CD8-positive, alpha-beta memory T cell (primary cell): ENCODE measurements at regions not wholly inside any gene's neighbourhood (a gene's known extent, or its start where the extent isn't known, plus 50 kb on each side); places are given as distances from the start of the nearest gene placed in this dataset.

Experiments used
- CTCF ChIA-PET: fragments of 350-600 bp; sonication (Branson Sonifier 250); formaldehyde crosslinking; loops from one replicate; lab custom pipeline; 2021; ENCODE audit warnings: antibody characterized with exemption; lab: Charles Lee
- POLR2A ChIA-PET: fragments of 350-600 bp; sonication (Branson Sonifier 250); formaldehyde crosslinking; loops from one replicate; lab custom pipeline; 2021; ENCODE audit warnings: antibody characterized with exemption; lab: Charles Lee
- DNase-seq, 5 donors: peaks; one replicate each; pipeline versions ENCODE4 v3.0.0 to v3.0.0-alpha.2; 2020 to 2022; ENCODE audit warnings: mixed read lengths in 1 of 5
- H3K27ac ChIP-seq: one replicate; pipeline ENCODE4 v1.7.0; 2013; ENCODE audit warnings: low read depth, mild to moderate bottlenecking, low read length, moderate library complexity
- H3K27me3 ChIP-seq: 2 replicates; pipeline ENCODE4 v1.7.0; 2013; ENCODE audit warnings: low read length, mild to moderate bottlenecking; ENCODE audit not compliant: insufficient read depth, poor library complexity, severe bottlenecking
- H3K36me3 ChIP-seq: 2 replicates; pipeline ENCODE4 v1.7.0; 2013; ENCODE audit warnings: mild to moderate bottlenecking, low read length, moderate library complexity; ENCODE audit not compliant: insufficient read depth
- H3K4me1 ChIP-seq: 2 replicates; pipeline ENCODE4 v1.7.0; 2013; ENCODE audit warnings: mild to moderate bottlenecking, low read length, moderate library complexity; ENCODE audit not compliant: insufficient read depth
- H3K4me3 ChIP-seq: 2 replicates; pipeline ENCODE4 v1.7.0; 2013; ENCODE audit warnings: mild to moderate bottlenecking, low read length
- H3K9me3 ChIP-seq: 2 replicates; pipeline ENCODE4 v1.7.0; 2013; ENCODE audit warnings: mild to moderate bottlenecking, low read length
- H3K27ac Mint-ChIP-seq, 8 donors: one replicate each; pipeline ENCODE4 v1.8.0; 2020 to 2021; ENCODE audit warnings: mixed read lengths in 8 of 8, mild to moderate bottlenecking in 6 of 8, inconsistent platforms in 3 of 8, moderate library complexity in 3 of 8
- H3K27me3 Mint-ChIP-seq, 2 donors: one replicate each; pipeline ENCODE4 v1.8.0; 2020 to 2021; ENCODE audit warnings: mixed read lengths in 2 of 2, mild to moderate bottlenecking in 1 of 2, moderate library complexity in 1 of 2
- H3K36me3 Mint-ChIP-seq, 3 donors: one replicate each; pipeline ENCODE4 v1.8.0; 2020 to 2021; ENCODE audit warnings: mixed read lengths in 3 of 3, inconsistent platforms in 1 of 3, mild to moderate bottlenecking in 1 of 3
- H3K4me1 Mint-ChIP-seq, 3 donors: one replicate each; pipeline ENCODE4 v1.8.0; 2020 to 2021; ENCODE audit warnings: mixed read lengths in 3 of 3, inconsistent platforms in 1 of 3, mild to moderate bottlenecking in 1 of 3
- H3K4me3 Mint-ChIP-seq, 7 donors: one replicate each; pipeline ENCODE4 v1.8.0; 2020 to 2021; ENCODE audit warnings: mixed read lengths in 7 of 7, mild to moderate bottlenecking in 6 of 7, moderate library complexity in 4 of 7, inconsistent platforms in 2 of 7
- H3K9me3 Mint-ChIP-seq, 5 donors: one replicate each; pipeline ENCODE4 v1.8.0; 2020 to 2022; ENCODE audit warnings: mixed read lengths in 5 of 5, mild to moderate bottlenecking in 3 of 5, moderate library complexity in 2 of 5, inconsistent platforms in 1 of 5

DNA sequence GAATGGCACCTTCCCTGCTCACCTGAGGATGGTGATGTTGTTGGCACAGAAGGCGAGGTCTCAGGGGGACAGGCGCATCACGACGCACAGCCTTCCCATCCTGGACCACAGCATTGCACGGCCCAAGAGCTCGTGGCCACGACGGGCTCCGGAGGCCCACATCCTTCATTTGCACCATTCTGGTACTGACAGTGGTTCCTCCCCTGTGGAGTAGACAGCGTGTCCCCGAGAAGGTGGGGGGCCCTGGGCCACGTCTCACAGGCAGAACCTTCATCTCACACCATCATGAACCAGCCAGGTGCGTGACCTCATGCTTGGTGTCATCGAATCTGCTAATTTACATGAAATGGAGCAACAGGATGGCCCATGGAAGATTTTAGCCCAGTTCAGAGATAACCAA lies 180.0 kb downstream of the CTTN start:
- Mint-ChIP-seq H3K27ac (peak overlapping the region in 1 of 8 donors; percentile 85), H3K36me3 (no peaks in the 10 kb centered on the region), H3K4me1 (no peaks in the 10 kb centered on the region), H3K9me3 (no peaks in the 10 kb centered on the region), H3K27me3 (peaks cover 8 to 12% of the 10 kb centered on the region in 2 donors), H3K4me3 (no peak overlapping the region)
- DNase-seq: peak in 1 of 5 donors; percentile 20
- CTCF ChIA-PET: no interaction called here
- Histone ChIP-seq H3K36me3 (no peaks in the 10 kb centered on the region), H3K9me3 (no peaks in the 10 kb centered on the region), H3K27me3 (no peaks in the 10 kb centered on the region), H3K27ac (no peak overlapping the region), H3K4me3 (no peak overlapping the region), H3K4me1 (no peaks in the 10 kb centered on the region)
- POLR2A ChIA-PET: no interaction called here

DNA sequence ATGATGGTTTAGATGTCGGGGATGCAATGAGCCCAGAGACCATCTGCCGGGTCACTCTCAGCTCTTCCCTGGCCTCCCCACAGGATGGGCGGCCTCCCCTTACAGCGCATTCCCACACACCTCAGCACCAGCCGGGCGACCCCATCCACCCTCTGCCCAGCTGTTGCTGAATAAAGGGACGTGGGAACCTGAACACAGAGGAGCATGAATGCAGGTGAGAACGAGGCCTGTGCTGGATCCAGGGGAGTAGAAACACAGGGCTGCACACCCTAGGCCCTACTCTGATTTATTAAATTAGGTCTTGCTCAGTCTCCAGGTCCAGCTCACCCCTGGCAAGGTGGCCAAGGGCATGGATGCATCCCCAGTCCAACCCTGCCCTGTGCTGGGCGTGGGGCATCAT lies 180.5 kb downstream of the CTTN start:
- H3K27me3 Mint-ChIP-seq: peaks cover 8 to 12% of the 10 kb centered on the region in 2 donors
- no peaks in the 10 kb centered on the region for H3K36me3 Mint-ChIP-seq
- H3K27ac Mint-ChIP-seq: no peak overlapping the region
- no peaks in the 10 kb centered on the region for H3K27me3 ChIP-seq
- no peak overlapping the region for H3K27ac ChIP-seq
- CTCF ChIA-PET: no interaction called here
- H3K9me3 ChIP-seq: no peaks in the 10 kb centered on the region
- peak in 1 of 5 donors; percentile 25 for DNase-seq
- no peaks in the 10 kb centered on the region for H3K9me3 Mint-ChIP-seq
- no peaks in the 10 kb centered on the region for H3K4me1 Mint-ChIP-seq
- no peaks in the 10 kb centered on the region for H3K36me3 ChIP-seq
- no peak overlapping the region for H3K4me3 Mint-ChIP-seq
- POLR2A ChIA-PET: no interaction called here
- H3K4me1 ChIP-seq: no peaks in the 10 kb centered on the region
- H3K4me3 ChIP-seq: no peak overlapping the region

DNA sequence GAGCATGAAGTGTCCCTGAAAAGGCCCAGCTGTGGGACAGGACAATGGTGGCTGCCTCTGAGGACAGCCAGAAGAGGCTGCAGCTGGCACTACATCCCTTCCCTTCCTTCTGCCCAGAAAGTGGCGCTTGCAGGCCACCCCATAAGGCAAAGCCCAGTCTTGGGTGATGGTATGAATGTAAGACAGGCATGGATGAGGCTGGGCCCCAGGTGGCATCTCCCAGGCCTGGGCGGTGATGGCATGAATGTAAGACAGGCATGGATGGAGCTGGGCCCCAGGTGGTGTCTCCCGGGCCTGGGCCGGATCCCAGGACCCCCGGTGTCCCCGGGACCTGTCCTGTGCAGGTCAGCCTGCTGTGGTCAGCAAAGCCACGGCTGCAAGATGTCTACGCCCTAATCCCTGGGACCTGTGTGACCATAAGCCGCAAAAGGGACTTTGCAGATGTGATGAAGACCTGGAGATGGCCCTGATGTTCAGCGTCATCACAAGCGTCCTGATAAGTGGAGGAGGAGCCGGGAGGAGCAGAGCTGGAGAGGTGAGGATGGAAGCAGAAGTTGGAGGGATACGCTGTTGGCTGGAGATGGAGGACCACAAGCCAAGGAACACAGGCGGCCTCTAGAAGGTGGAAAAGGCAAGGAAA lies 181.1 kb downstream of the CTTN start:
- no peak overlapping the region for H3K4me3 ChIP-seq
- no peaks in the 10 kb centered on the region for H3K4me1 ChIP-seq
- no peaks in the 10 kb centered on the region for H3K4me1 Mint-ChIP-seq
- ChIA-PET CTCF (no interaction called here), POLR2A (no interaction called here)
- peaks cover 13 to 14% of the 10 kb centered on the region in 2 donors for H3K27me3 Mint-ChIP-seq
- H3K36me3 ChIP-seq: no peaks in the 10 kb centered on the region
- no peaks in the 10 kb centered on the region for H3K27me3 ChIP-seq
- no peak overlapping the region for H3K27ac ChIP-seq
- no peak overlapping the region for H3K27ac Mint-ChIP-seq
- H3K9me3 Mint-ChIP-seq: no peaks in the 10 kb centered on the region
- H3K9me3 ChIP-seq: no peaks in the 10 kb centered on the region
- H3K36me3 Mint-ChIP-seq: no peaks in the 10 kb centered on the region
- peak in 1 of 5 donors; percentile 39 for DNase-seq
- H3K4me3 Mint-ChIP-seq: no peak overlapping the region

DNA sequence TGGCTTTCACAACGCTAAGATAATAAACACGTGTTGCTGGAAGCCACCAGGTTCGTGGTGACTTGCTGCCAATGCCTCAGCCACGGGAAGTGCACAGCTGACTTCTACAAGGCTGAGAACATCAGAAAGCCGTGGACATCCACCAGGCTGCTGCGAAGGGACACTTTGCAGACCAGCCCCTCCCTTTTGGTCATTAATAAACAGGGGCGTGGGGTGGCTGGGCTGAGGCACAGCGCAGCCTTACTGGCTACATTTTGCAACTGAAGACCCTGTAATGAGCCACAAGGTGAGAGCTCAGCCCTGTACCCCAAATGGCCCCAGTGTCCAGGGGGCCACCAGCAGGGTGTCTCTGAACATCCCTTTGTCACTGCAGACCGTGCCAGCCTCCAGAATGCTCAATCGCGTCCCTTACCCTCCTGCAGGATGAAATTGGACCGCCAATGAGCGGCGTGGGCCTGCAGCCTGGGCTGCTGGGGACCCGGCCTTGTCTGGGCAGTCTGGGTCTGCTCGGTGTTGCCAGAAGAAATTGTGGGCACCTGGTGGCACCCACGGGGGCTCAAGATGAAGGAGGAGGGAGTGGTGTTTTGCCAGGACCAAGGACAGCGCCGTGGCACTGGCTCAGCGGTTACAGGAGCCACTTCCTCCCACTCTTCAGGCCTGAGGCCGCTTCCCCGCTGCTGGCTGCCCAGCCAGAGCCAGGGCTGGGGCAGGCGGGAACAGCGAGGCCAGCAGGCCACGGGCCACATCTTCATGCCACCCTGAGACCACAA lies 181.9 kb downstream of the CTTN start:
- Mint-ChIP-seq H3K36me3 (no peaks in the 10 kb centered on the region), H3K4me1 (no peaks in the 10 kb centered on the region), H3K9me3 (no peaks in the 10 kb centered on the region), H3K4me3 (no peak overlapping the region), H3K27ac (no peak overlapping the region), H3K27me3 (peaks cover 14 to 15% of the 10 kb centered on the region in 2 donors)
- Histone ChIP-seq H3K4me1 (no peaks in the 10 kb centered on the region), H3K27me3 (no peaks in the 10 kb centered on the region), H3K27ac (no peak overlapping the region), H3K9me3 (no peaks in the 10 kb centered on the region), H3K4me3 (no peak overlapping the region), H3K36me3 (no peaks in the 10 kb centered on the region)
- DNase-seq: peak in 1 of 5 donors; percentile 37
- POLR2A ChIA-PET: no interaction called here
- CTCF ChIA-PET: no interaction called here

DNA sequence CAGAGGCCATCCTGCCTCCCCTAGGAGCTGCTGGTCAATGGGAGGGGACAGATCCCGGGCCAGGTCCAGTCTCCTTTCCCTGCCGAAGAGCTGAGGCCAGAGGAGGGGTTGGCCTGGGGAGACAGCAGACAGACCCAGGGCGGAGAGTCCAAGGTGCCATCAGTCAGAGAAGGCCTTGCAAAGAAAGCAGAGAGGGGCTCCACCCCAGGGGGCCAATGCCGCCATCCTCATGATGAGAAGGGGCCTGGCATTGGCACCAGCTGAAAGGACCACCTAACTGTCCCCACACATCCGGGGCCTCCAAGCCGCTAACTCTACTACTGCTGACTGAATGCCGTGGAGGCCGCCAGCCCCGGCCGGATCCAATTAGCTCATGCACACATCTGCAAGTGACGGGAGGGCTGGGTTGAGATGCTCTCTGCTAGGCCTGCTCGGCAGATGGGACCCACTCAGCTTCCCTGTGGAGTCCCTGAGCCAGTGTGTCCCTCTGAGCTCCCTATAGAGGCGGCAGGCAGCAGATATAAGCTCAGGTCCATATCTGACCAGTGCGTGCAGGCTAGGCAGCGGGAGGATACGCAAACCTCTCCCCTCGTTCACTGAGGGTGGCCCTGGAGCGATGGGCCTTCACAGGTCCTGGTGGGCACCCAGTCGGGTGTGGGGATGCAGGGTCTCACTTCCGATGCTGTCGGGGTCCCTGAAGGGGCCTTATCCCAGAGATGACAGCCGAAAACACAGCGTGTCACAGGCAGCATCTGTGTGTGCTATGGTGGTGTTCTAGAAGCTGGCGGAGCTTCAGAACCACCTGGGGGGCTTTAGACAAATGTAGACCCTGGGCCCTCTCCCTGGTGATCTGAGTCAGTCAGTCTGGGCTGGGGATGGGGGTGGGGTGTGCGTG lies 183.9 kb downstream of the CTTN start:
- Mint-ChIP-seq H3K27me3 (peaks cover 20 to 24% of the 10 kb centered on the region in 2 donors), H3K4me3 (no peak overlapping the region), H3K4me1 (no peaks in the 10 kb centered on the region), H3K27ac (no peak overlapping the region), H3K9me3 (no peaks in the 10 kb centered on the region), H3K36me3 (no peaks in the 10 kb centered on the region)
- Histone ChIP-seq H3K27ac (no peak overlapping the region), H3K36me3 (no peaks in the 10 kb centered on the region), H3K4me3 (no peak overlapping the region), H3K9me3 (no peaks in the 10 kb centered on the region), H3K27me3 (no peaks in the 10 kb centered on the region), H3K4me1 (no peaks in the 10 kb centered on the region)
- ChIA-PET CTCF (no interaction called here), POLR2A (no interaction called here)
- peak in 1 of 5 donors; percentile 26 for DNase-seq

DNA sequence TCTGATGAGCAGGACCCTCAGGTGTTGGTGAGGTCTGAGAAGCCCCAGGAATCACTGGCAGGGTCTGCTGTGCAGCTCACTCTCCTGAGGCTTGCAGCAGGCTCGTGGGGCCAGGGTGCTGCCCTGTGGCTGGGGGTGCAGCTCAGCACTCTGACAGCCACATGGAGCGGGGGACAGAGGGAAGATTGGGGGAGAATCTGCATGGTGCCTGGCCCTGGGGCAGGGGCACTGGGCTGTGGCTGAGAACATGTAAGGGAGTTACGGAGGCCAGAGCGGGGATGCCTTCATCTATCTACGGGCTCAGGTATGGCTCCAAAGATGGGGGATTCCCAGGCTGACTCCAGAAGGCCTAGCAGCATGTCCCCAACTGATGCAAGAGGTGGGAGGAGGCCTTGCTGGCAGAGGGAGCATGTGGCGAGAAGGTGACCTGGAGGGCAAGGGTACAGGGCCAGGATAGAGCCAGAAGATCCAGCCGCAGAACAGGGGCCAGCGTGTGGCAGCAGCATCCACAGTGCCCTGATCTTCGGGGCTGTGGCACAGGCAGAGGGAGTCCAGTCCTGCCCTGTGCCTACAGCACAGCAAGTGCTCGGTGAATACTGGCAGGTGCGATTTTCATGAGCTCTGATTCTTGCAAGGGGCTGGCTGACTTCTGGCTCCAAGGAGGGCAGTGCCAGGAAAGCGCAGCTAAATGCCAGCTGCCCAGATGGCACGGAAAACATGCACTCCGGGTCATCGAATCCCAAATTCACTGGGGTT lies 184.7 kb downstream of the CTTN start:
- peak in 1 of 5 donors; percentile 7 for DNase-seq
- H3K4me3 ChIP-seq: no peak overlapping the region
- POLR2A ChIA-PET: no interaction called here
- no peaks in the 10 kb centered on the region for H3K9me3 Mint-ChIP-seq
- H3K27ac ChIP-seq: no peak overlapping the region
- CTCF ChIA-PET: no interaction called here
- H3K36me3 Mint-ChIP-seq: no peaks in the 10 kb centered on the region
- no peaks in the 10 kb centered on the region for H3K27me3 ChIP-seq
- no peak overlapping the region for H3K27ac Mint-ChIP-seq
- H3K9me3 ChIP-seq: no peaks in the 10 kb centered on the region
- H3K4me1 ChIP-seq: no peaks in the 10 kb centered on the region
- peaks cover 22 to 30% of the 10 kb centered on the region in 2 donors for H3K27me3 Mint-ChIP-seq
- H3K36me3 ChIP-seq: no peaks in the 10 kb centered on the region
- H3K4me3 Mint-ChIP-seq: no peak overlapping the region
- H3K4me1 Mint-ChIP-seq: no peaks in the 10 kb centered on the region

DNA sequence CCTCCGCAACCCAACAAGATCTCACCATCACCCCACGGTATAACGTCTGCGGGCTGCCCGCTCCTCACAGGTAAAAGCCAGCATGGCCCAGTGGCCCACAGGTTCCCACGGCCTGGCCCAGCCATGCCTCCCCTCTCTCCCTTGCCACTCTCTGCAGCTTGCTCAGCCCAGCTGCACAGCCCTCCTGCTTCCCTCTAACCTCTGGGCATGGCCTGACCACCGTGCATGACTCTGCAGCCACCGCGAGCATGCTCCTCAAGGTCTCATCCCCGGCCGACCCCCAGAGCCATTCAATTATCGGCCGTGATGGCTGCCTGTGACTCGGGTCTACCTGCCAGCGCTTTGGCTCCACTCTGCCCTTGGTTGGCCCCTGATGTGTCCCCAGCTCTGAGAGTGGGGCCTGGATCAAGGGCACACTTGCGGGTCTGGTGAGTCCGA lies 185.5 kb downstream of the CTTN start:
- no peaks in the 10 kb centered on the region for H3K27me3 ChIP-seq
- no peak for DNase-seq
- Mint-ChIP-seq H3K4me3 (no peak overlapping the region), H3K27me3 (peaks cover 22 to 34% of the 10 kb centered on the region in 2 donors), H3K4me1 (no peaks in the 10 kb centered on the region), H3K36me3 (no peaks in the 10 kb centered on the region), H3K9me3 (no peaks in the 10 kb centered on the region), H3K27ac (no peak overlapping the region)
- H3K4me3 ChIP-seq: no peak overlapping the region
- CTCF ChIA-PET: no interaction called here
- H3K36me3 ChIP-seq: no peaks in the 10 kb centered on the region
- no peak overlapping the region for H3K27ac ChIP-seq
- no peaks in the 10 kb centered on the region for H3K9me3 ChIP-seq
- POLR2A ChIA-PET: no interaction called here
- H3K4me1 ChIP-seq: no peaks in the 10 kb centered on the region
